CD4-positive, alpha-beta T cell treated with Interleukin-4 for 4 hours (primary cell): ENCODE measurements at regions not wholly inside any gene's neighbourhood (a gene's known extent, or its start where the extent isn't known, plus 50 kb on each side); places are given as distances from the start of the nearest gene placed in this dataset.
"Not testable (repeated sequence)": the region's sequence is repeated elsewhere in the genome, so short reads cannot be mapped to it uniquely, and the experiment has no call there.

Experiments used
- DNase-seq: peaks from one replicate; pipeline ENCODE4 v3.0.0-alpha.2; 2020

DNA sequence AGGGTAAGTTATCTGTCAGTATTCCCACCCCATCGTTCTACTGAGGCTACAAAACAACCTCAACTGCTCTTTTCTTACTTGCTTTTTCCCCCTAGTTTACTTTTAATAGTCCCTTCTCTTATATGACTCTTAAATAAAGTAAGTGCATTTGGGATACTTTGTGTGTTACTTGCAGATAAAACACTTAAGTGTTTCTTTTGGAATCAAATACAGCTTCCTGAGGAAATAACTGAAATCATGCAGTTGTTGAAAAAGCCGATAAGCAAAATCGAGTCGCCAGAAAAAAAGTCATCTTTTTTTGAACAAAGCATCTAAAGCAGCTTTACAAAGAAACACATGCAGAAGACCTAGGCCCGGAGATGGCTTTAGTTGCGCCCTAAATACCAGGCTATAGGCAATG is 53.5 kb upstream of the EPB41L4A start:
- DNase-seq, result no peak

DNA sequence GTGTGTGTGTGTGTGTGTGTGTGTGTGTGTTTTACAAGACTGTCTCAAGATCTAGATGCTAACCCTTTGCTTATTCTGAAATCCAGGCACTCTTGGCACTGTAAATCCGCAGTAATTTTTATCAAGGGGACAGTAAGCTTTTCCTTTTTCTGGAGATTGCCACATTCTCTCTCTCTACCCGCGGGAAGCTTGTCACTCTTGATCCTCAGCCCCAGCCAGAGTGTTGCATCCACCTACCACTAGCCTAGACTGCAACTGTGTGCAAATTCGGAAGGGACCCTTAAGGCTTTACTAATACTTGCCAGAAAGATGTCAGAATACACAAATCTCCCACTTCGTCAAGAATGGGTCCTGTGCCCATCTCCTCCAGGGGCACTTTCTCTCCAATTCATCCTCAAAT is 54.9 kb upstream of the EPB41L4A start:
- no peak for DNase-seq

DNA sequence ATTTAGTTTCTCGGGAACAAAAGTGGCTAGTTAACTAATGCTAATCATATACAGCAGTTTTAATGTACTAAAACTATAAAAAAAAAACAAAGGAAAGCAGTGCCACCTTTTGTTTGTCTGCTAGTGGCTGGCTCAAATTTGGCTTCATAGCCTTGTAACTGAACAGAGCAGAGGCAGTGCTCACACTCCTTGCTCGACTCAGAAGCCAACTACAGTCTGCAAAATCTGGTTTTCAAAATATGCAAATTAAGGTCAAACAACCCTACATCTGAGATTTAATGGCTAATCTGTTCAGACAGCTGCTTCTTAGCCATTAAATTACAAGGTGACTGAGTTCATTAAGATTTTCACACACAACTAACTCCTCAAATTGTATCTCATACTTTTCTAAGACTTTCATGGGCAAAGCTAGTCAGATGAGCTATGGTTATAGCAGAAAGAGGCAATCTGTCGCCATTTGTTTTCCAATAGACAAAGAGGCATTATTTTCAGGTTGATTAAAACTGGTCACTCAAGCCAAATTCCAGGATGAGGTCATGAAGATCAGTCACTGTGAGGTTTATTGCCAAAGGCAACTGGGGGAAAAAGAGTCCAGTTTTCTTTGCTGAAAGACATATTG is 56.8 kb upstream of the EPB41L4A start:
- no peak for DNase-seq

DNA sequence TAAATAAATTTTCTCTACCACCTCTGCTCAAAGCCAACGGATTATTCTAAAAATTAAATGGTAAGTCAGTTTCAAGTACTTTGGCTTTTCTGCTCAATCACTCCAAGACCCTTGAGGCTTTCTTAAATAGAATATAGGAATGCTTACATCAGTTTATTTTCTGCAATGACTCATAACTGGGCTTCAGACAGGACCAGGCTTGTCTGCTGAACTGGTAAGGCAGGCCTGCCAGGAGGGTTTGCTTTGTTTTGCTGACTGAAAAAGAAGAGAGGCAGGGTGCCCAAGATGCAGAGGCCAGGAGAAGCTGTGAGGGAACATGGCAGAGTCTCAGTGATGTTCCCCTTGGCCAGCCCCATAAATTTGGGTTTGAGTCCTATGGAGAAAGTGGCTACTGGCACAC is 60.3 kb upstream of the EPB41L4A start:
- no peak for DNase-seq

DNA sequence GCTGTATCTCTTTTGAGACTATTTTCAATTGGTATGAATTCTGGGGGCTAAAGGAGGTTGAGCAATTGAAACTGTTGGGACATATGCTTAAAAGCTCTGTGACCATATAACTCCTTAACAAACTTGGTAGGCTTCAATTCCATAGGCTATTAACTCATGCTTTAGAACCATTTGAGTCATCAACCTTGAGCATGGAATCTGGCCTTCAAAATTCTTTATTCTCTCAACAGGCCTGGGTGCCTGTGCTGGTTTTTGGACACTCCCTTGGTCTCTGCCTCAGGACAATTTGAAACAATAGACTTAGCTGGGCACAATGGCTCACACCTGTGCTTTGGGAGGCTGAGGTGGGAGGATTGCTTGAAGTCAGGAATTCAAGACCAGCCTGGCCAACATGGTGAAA is 61.4 kb upstream of the EPB41L4A start:
- DNase-seq, result no peak

DNA sequence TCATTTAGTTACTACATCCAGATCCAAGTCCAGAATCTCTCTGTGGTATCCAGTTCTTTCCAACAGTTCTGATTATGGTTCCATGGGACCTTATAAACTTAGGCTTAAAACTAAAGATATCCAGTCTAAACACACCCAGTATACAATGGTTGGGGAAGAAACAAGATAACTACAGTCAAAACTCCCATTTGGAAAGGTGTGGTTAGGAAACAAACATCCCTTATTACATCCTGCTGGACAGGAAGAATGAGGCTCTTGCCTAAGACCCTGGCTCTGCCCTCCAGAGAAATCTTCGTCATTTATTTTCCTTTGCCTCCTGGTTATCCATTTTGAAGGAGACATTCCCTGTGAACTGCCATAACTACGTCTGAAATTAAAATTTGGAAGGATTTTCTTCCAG is 64.6 kb upstream of the EPB41L4A start:
- DNase-seq, result no peak

DNA sequence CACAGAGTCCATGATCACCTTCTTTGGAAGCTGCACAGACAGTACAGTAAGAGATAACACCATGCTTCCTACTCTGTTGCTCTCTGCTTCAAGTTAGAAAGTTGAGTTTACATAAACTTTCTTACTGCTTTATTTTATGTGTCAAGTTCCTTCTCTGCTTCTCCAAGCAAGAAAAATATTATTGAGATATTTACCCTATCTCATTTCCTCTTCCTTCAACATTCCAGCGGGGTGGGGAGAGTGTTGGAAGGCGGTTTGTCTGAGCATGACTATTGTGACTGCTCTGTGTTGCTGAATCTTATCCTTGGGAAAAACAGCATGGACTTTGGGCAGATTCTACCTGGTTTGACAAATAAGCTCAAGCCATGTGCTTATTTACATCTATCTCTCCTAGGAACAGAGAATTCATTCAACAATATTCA is 66.9 kb upstream of the EPB41L4A start:
- no peak for DNase-seq

DNA sequence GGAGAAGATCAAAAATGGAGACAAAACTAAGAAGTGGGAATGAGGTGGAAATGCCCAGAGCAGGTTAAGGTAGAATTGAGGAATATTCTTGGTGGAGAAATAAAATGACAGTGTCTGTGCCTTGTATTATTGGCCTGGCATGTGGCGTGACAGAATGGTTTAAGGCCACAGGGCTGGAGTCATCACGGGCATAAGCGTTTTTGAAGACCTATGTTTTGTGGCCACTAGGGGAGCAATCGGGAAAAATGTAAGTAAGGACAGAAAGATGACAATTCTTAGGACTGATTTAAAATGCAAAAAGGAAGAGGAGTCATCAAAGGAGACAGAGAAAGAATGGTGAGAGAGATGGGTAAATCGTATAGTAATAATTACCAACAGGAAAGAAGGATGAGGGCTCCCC is 72.2 kb upstream of the EPB41L4A start:
- no peak for DNase-seq

DNA sequence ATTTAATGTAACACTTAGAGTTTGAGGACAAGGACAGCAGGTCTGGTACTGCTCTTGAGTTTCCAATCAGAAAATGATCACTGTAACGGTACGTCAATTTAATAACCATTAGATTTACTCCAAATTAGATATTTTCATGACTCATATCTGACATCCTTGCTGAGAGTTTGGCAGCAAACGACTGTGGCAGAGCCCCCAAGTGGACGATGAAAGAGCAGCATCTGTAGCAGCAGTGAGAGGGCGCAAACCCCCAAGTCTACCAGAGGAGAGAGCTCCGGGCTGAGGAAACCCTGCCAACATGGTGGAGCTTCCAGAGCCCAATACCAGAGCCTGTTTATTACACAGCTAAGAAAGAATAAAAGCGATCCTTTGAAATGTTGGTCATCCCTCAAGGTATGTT is 73.2 kb upstream of the EPB41L4A start:
- DNase-seq, result peak; percentile 2

DNA sequence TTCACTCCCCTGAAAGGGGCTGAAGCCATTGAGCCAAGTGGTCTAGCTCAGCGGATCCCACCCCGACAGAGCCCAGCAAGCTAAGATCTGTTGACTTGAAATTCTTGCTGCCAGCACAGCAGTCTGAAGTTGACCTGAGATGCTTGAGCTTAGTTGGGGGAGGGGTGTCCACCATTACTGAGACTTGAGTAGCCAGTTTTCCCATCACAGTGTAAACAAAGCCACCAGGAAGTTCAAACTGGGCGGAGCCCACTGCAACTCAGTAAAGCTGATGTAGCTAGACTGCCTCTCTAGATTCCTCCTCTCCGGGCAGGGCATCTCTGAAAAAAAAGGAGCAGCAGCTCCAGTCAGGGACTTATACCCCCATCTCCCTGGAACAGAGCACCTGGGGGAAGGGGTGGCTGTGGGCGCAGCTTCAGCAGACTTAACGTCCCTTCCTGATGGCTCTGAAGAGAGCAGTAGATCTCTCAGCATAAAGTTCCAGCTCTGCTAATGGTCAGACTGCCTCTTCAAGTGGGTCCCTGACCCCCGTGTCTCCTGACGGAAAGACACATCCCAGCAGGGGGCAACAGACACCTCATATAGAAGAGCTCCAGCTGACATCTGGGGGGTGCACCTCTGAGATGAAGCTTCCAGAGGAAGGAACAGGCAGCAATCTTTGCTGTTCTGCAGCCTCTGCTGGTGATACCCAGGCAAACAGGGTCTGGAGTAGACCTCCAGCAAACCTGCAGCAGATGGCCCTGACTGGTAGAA is 84.8 kb upstream of the EPB41L4A start:
- not testable (repeated sequence) for DNase-seq

DNA sequence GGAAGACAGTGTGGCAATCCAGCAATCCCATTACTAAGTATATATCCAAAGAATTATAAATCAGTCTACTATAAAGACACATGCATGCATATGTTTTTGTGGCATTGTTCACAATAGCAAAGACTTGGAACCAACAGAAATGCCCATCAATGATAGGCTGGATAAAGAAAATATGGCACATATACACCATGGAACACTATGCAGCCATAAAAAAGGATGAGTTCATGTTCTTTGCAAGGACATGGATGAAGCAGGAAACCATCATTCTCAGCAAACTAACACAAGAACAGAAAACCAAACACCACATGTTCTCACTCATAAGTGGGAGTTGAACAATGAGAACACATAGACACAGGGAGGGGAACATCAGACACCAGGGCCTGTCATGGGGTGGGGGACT is 90.0 kb upstream of the EPB41L4A start:
- DNase-seq, result not testable (repeated sequence)

DNA sequence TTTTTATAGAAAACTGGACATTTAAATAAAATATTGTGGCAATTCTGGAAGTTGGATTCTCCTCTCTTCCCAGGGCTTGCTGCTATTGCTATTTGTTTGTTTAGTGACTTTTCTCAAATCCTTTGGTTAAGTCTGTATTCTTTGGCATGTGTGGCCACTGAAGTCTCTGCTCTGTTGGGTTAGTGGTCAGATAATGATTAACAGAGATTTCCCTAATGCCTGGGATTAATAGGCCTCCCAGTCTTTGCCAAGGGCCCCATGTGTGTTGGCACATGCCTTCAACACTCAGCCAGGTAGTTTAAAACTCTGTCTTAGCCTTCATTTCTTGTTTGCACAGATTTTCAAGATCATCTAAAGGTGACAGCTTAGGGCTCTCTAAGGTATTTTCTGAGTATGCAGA is 92.8 kb upstream of the EPB41L4A start:
- DNase-seq, result no peak

DNA sequence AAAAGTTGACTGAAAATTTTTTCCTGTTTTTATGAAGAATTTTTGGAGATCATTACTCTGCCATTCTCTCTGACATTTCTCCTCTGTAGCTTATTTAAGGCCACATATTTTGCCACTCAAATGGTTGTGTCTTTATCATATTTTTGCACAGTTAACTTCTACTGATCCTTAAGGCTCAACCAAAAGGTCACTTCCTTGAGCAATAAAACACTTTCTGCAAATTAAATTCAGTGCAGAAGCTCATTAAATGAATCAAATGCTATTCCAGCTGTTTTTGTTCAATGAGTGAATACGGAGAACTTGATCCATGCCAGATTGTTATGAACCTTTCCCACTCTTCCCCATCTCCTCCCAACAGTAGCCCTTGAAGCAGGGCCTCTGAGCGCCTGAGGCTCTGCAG is 93.8 kb upstream of the EPB41L4A start:
- DNase-seq, result no peak

DNA sequence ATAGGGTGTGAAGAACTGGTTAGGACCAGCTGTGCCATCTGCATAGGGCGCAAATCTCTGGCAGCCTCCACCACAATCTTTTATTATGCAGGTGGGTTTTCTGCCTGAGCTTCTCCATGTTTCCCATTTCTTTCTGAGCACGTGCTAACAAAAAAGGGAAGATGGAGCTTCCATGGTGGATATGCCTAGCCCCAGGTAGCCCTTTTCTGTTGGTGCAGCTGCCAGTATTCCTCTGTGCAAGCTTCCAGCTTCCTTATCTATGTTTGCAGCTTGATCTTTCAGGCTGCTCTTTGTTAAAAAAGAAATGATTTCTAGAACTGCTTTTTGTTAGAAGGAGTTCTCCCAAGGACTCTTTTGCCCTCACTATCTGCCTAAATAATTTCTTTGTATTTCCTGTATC is 95.0 kb upstream of the EPB41L4A start:
- DNase-seq, result no peak

DNA sequence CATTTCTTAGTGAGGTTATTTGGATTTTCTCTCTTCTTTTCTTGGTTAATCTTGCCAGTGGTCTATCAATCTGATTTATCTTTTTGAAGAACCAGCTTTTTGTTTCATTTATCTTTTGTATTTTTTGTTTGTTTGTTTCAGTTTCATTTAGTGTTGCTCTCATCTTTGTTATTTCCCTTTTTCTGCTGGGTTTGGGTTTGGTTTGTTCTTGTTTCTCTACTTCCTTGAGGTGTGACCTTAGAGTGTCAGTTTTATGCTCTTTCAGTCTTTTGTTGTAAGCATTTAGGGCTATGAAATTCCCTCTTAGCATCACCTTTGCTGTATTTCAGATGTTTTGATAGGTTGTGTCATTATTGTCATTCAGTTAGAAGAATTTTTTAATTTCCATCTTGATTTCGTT is 101.4 kb upstream of the EPB41L4A start:
- DNase-seq, result not testable (repeated sequence)

DNA sequence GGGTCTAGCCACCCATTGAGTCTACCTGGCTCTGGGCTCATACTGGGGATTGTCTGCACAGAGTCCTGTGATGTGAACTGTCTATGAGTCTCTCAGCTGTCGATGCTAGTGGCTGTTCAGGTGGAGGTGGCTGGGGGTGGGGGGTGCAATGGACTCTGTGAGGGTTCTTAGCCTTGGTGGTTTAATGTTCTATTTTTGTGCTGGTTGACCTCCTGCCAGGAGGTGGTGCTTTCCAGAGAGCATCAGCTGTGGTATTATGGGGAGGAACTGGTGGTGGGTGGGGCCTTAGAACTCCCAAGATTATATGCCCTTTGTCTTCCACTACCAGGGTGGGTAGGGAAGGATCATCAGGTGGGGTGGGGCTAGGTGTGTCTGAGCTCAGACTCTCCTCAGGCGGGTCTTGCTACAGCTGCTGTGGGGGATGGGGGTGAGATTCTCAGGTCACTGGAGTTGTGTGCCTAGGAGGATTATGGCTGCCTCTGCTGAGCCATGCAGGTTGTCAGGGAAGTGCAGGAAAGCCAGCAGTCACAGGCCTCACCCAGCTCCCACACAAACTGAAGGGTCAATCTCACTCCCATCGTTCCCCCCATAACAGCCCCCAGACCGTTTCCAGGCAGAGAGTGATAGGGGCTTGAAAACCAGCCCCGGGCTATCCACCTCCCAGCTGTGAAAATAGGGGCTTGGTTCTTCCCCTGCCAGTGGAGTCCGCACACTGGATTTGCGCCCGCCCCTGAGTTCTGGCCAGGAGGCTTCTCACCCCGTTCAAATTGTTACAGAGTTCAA is 104.0 kb upstream of the EPB41L4A start:
- not testable (repeated sequence) for DNase-seq

DNA sequence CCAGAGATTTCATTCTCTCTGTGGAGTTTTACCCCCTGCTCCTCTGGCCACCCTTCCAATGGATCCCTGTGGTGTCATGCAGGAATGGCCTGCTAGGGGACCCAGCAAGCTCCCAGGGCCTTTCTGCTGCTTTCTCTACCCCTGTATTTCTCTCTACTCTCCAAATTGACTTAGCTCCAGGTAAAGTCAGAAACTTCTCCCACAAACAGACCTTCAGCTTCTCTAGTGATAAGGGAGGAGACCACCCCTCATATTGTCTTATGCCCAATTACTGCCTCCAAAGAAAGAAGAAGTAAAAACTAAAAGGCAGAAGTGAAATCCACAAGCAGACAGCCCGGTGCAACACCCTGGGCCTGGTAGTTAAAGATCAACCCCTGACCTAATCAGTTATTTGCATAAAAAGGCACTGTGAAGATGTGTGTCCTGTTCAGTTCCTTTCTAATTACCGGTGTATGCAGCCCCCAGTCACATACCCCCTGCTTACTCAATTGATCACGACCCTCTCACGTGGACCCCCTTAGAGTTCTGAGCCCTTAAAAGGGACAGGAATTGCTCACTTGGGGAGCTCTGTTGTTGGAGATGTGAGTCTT is 104.7 kb upstream of the EPB41L4A start:
- peak; percentile 10 for DNase-seq

DNA sequence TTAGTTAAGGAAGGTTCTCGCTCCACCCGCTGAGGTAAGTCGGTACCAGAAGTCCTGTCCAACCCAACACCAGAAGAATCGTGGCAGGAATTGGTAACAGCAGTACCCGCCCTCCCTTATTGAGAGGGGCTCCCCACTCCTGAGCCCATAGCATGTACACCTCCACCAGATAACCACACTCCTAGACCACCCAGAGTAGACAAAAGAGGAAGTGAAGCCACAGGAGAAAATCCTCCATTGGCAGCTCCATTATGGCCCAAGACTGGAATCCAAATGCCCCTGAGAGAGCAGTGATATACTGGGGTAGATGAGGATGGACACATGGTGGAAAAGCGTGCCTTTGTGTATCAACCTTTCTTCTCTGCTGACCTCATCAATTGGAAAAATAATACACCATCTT is 106.1 kb upstream of the EPB41L4A start:
- DNase-seq, result no peak

DNA sequence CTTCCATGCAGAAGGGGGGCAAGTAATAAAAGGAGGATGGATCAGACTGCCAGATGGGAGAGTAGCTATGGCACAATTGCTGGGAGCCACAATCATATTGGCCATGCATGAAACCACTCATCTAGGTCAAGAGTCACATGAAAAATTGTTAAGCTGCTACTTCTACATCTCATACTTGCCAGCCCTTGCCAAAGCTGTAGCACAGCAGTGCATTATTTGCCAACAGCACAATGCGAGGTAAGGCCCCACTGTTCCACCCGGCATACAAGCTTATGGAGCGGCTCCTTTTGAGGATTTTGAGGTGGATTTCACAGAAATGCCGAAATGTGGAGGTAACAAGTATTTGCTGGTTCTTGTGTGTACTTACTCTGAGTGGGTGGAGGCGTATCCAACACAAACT is 109.9 kb upstream of the EPB41L4A start:
- DNase-seq, result no peak

DNA sequence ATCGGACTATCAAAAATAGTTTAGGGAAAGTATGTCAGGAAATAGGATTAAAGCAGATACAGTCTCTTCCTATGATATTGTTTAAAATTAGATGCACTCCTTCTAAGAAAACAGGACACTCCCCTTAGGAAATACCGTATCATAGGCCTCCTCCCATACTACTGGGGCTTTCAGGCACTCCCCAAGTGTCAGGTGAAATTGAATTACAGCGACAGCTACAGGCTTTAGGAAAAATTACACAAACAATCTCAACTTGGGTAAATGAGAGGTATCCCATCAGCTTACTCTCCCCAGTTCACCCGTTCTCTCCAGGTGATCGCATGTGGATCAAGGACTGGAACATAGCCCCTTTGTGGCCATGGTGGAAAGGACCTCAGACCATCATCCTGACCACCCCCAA is 110.4 kb upstream of the EPB41L4A start:
- DNase-seq, result peak; percentile 4

DNA sequence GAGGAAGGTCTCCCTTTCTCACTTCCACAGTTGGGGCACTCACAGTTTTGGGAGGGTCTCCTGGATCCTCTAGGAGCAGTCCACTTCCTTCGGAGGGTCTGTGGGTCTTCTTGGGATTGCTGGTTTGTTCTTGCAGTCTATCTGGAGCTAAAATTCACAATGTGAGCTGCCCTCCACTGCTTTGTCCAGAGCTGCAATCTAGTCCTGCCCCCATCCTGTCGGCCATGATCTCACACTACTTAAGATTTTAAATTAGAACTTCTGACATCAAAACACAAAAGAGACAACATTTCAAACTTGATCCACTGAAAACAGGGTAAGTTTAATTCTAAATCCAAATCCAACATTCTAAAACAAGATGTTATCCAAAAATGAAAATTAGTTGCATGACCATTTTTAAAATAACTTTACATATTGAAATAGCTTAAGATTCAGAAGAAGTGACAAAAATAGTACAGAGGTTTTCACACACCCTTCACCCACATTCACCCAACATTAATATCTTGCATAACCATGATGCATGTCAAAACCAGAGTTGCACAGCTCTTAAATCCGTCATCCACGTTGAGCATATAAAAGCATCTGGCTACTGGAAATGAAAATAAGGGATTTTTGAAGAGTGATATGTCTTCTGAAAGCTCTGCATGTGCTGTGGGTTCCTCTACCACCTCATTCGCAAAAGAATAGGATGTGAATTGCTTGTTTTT is 113.7 kb upstream of the EPB41L4A start:
- DNase-seq, result no peak

DNA sequence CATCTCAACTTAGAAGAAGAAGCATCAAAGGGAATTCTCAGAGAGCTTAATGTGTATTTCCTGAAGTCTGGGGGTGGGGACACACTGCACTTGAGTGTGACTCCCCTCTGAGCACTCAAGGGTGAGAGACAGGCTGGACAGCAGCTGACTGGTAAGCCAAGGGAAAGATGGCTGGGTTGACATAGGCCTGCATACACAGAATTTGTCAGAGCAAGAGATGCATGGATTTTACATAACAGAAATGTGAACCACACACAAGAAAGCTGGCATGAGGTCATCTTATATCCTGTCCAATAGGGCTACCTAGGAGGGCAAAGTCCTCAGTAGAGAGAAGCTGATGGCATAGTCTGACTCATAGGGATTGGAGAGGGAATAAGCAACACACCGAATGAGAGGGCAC is 114.3 kb upstream of the EPB41L4A start:
- DNase-seq, result no peak

DNA sequence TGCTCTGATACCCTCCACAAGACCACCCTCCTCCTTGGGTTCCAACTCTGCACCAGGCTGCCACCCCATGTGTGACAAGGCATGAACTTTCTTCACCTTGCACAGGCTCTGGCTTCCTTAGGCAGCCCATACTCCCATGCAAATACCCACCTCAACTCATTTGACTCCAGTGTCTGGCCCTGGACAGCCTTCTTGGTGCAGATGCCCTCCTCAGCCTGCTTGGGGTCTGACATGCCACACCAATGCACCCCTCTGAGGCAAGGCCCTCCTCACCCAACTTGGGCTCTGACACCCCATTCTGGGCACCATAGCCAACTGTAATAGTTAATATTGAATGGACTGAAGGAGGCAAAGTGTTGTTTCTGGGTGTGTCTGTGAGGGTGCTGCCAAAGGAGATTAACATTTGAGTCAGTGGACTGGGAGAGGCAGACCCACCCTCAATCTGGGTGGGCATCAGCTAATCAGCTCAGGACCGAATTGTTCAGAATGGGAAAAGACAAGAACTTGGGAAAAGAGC is 115.0 kb upstream of the EPB41L4A start:
- DNase-seq, result no peak
